ENCODE measurements at regions not wholly inside any gene's neighbourhood (a gene's known extent, or its start where the extent isn't known, plus 50 kb on each side); places are given as distances from the start of the nearest gene placed in this dataset.

- H3K27me3 ChIP-seq = no peaks in the 10 kb centered on the region
- TF ChIP-seq, protein P1, sequence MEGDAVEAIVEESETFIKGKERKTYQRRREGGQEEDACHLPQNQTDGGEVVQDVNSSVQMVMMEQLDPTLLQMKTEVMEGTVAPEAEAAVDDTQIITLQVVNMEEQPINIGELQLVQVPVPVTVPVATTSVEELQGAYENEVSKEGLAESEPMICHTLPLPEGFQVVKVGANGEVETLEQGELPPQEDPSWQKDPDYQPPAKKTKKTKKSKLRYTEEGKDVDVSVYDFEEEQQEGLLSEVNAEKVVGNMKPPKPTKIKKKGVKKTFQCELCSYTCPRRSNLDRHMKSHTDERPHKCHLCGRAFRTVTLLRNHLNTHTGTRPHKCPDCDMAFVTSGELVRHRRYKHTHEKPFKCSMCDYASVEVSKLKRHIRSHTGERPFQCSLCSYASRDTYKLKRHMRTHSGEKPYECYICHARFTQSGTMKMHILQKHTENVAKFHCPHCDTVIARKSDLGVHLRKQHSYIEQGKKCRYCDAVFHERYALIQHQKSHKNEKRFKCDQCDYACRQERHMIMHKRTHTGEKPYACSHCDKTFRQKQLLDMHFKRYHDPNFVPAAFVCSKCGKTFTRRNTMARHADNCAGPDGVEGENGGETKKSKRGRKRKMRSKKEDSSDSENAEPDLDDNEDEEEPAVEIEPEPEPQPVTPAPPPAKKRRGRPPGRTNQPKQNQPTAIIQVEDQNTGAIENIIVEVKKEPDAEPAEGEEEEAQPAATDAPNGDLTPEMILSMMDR (IDR thresholded peaks at IDR 0.05 in 4 of 5, conservative IDR thresholded peaks at IDR 0.05 in 1 of 5) = no peak
- no peak for TF ChIP-seq POLR2A (IDR thresholded peaks at IDR 0.05)
- no peaks in the 10 kb centered on the region for H3K9me3 ChIP-seq
- intact Hi-C loops (cut with DNase I; ENCODE audit: low total_unique reads) = no loop called here
- no peak overlapping the region for H3K4me3 ChIP-seq
- H3K4me1 ChIP-seq = no peaks in the 10 kb centered on the region
- no peaks in the 10 kb centered on the region for H3K36me3 ChIP-seq
- in situ Hi-C loops (cut with MboI; ENCODE audit: low sequenced_read_pairs in 4 of 4) = no loop called here
- no peak for ATAC-seq
- no peak for DNase-seq
- no peak overlapping the region for H3K27ac ChIP-seq
These were observed 244.2 kb upstream of the LRIG1 start for GRCh38 chr3:66744986-66745385.

DNA sequence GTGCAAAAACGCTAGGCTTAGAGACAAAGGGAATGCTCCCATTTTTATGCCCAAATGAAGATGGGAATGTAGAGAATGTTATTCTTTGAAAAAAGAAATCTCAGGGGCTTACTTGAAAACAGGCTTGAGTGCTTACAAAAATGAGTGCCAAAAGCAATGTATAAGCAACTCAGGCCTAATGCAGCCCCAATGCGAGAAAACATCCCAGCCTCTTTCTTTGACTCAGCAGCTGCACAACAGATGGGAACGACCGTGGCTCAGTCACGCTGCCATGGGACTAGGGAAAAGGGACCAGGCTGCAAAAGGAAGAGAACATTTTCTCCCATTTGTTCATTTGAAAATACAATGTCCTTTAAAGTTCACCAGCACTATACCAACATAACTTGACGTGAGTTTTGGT, 246.4 kb upstream of the LRIG1 start:
- TF ChIP-seq, protein P1 (IDR thresholded peaks at IDR 0.05 in 4 of 5, conservative IDR thresholded peaks at IDR 0.05 in 1 of 5) = no peak
- no peak for TF ChIP-seq POLR2A (IDR thresholded peaks at IDR 0.05)
- Histone ChIP-seq H3K9me3 (no peaks in the 10 kb centered on the region), H3K36me3 (no peaks in the 10 kb centered on the region), H3K27me3 (no peaks in the 10 kb centered on the region), H3K27ac (no peak overlapping the region), H3K4me1 (no peaks in the 10 kb centered on the region), H3K4me3 (no peak overlapping the region)
- in situ Hi-C loops (cut with MboI; ENCODE audit: low sequenced_read_pairs in 4 of 4) (no loop called here), intact Hi-C loops (cut with DNase I; ENCODE audit: low total_unique reads) (no loop called here)
- ATAC-seq (no peak), DNase-seq (no peak)

GRCh38 chr3:66747696-66748095, 246.9 kb upstream of the LRIG1 start:
- no peak for ATAC-seq
- no peak overlapping the region for H3K4me3 ChIP-seq
- no peak for DNase-seq
- H3K27me3 ChIP-seq = no peaks in the 10 kb centered on the region
- no peaks in the 10 kb centered on the region for H3K9me3 ChIP-seq
- in situ Hi-C loops (cut with MboI; ENCODE audit: low sequenced_read_pairs in 4 of 4) (no loop called here), intact Hi-C loops (cut with DNase I; ENCODE audit: low total_unique reads) (no loop called here)
- H3K4me1 ChIP-seq = no peaks in the 10 kb centered on the region
- no peak overlapping the region for H3K27ac ChIP-seq
- TF ChIP-seq, protein P1 (IDR thresholded peaks at IDR 0.05 in 4 of 5, conservative IDR thresholded peaks at IDR 0.05 in 1 of 5) = no peak
- TF ChIP-seq POLR2A (IDR thresholded peaks at IDR 0.05) = no peak
- no peaks in the 10 kb centered on the region for H3K36me3 ChIP-seq

DNA sequence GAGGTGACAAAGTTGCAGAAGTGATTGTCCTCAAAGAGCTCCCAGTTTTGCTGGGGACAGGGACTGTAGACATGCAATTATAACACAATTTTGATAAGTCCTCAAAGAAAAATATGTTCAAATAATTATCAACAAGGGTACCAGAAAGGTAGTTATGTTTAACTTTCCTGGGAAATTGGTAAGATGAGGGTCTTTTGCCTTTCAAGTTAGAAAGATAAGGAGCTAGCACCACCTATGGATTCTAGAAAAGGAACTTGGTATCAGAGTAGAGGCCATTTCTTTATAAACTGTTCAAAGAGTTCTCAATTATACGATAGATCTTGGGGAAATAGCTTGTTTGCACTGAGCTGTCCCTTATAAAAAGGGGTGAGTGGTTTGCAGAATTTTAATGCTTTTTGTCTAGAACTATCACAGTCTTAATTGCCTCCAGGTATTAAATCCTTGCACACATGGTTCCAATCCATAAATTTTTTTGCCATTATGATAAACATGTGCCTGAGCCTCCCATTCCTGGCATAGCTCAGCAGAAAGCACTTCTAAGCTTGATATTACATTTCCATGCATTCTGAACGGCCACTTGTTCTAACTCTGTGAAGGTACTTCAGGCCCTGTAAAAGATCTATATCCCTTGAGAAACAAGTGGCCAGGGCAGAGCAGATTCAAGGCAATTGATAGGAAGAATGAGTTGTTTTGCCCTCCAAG, 247.5 kb upstream of the LRIG1 start:
- DNase-seq = no peak
- Histone ChIP-seq H3K9me3 (no peaks in the 10 kb centered on the region), H3K4me1 (no peaks in the 10 kb centered on the region), H3K27me3 (no peaks in the 10 kb centered on the region), H3K4me3 (no peak overlapping the region), H3K27ac (no peak overlapping the region), H3K36me3 (no peaks in the 10 kb centered on the region)
- in situ Hi-C loops (cut with MboI; ENCODE audit: low sequenced_read_pairs in 4 of 4) = no loop called here
- TF ChIP-seq, protein P1 (IDR thresholded peaks at IDR 0.05 in 4 of 5, conservative IDR thresholded peaks at IDR 0.05 in 1 of 5) = no peak
- no peak for TF ChIP-seq POLR2A (IDR thresholded peaks at IDR 0.05)
- intact Hi-C loops (cut with DNase I; ENCODE audit: low total_unique reads) = no loop called here
- ATAC-seq = no peak

DNA sequence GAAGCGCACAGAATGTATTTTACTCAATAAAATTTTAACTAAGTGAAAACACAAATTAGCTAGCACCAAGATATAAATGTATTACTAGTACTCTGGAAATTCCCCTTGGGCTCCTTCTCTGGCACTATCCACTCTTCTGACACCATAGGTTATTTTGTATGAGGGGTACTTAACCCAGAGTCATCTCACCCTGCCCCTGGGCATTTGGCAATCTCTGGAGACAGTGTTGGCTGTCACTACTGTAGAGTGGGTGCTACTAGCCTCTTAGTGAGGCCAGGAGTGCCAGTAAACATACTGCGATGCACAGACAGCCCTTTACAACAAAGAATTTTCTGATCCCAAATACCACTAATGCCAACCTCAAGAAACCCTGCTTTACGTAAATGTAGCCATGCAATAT, 246.3 kb upstream of the KBTBD8 start:
- no peak overlapping the region for H3K4me3 ChIP-seq
- no peaks in the 10 kb centered on the region for H3K9me3 ChIP-seq
- TF ChIP-seq, protein P1 (IDR thresholded peaks at IDR 0.05 in 4 of 5, conservative IDR thresholded peaks at IDR 0.05 in 1 of 5) = no peak
- TF ChIP-seq POLR2A (IDR thresholded peaks at IDR 0.05) = no peak
- no peak for DNase-seq
- in situ Hi-C loops (cut with MboI; ENCODE audit: low sequenced_read_pairs in 4 of 4) = no loop called here
- no peaks in the 10 kb centered on the region for H3K4me1 ChIP-seq
- ATAC-seq = no peak
- no peaks in the 10 kb centered on the region for H3K27me3 ChIP-seq
- no peak overlapping the region for H3K27ac ChIP-seq
- intact Hi-C loops (cut with DNase I; ENCODE audit: low total_unique reads) = no loop called here
- H3K36me3 ChIP-seq = no peaks in the 10 kb centered on the region

All from gastrocnemius medialis (tissue), 4 donors.